ENCODE measurements at regions not wholly inside any gene's neighbourhood (a gene's known extent, or its start where the extent isn't known, plus 50 kb on each side); places are given as distances from the start of the nearest gene placed in this dataset.
A peak's percentile ranks its signal among the peaks of the same experiment; 100 is the strongest.

- Histone ChIP-seq H3K4me3 (ENCODE audit: low read length) (no peak overlapping the region), H3K9me3 (replicated peaks; ENCODE audit: control insufficient read depth, low read depth, low read length) (no peaks in the 10 kb centered on the region), H3K27me3 (ENCODE audit: control insufficient read depth, insufficient read depth, low read length) (no peaks in the 10 kb centered on the region), H3K36me3 (ENCODE audit: control insufficient read depth, insufficient read depth, low read length) (no peaks in the 10 kb centered on the region), H3K27ac (ENCODE audit: low read length) (no peak overlapping the region), H3K4me1 (ENCODE audit: control insufficient read depth, insufficient read depth, low read length) (peaks cover 3% of the 10 kb centered on the region)
- no peak for DNase-seq
- WGBS (ENCODE audit: insufficient coverage), result no CpG with 5 or more reads among the region's 2 CpGs
These were observed 418.1 kb downstream of the ADGRL2 start for GRCh38 chr1:82218846-82219245.

GRCh38 chr1:82215853-82216175, 415.1 kb downstream of the ADGRL2 start:
- Histone ChIP-seq H3K9me3 (replicated peaks; ENCODE audit: control insufficient read depth, low read depth, low read length) (no peaks in the 10 kb centered on the region), H3K36me3 (ENCODE audit: control insufficient read depth, insufficient read depth, low read length) (no peaks in the 10 kb centered on the region), H3K27me3 (ENCODE audit: control insufficient read depth, insufficient read depth, low read length) (no peaks in the 10 kb centered on the region), H3K27ac (ENCODE audit: low read length) (peak overlapping the region; percentile 81), H3K4me3 (ENCODE audit: low read length) (no peak overlapping the region), H3K4me1 (ENCODE audit: control insufficient read depth, insufficient read depth, low read length) (peaks cover 3% of the 10 kb centered on the region)
- no peak for DNase-seq
- no CpG with 5 or more reads among the region's 2 CpGs for WGBS (ENCODE audit: insufficient coverage)

- peak overlapping the region; percentile 81 for H3K27ac ChIP-seq (ENCODE audit: low read length)
- peak; percentile 90 for DNase-seq
- no peak overlapping the region for H3K4me3 ChIP-seq (ENCODE audit: low read length)
These were observed 414.5 kb downstream of the ADGRL2 start for GRCh38 chr1:82215056-82215852.

GRCh38 chr1:82214606-82215005, 413.9 kb downstream of the ADGRL2 start:
- Histone ChIP-seq H3K4me3 (ENCODE audit: low read length) (no peak overlapping the region), H3K27me3 (ENCODE audit: control insufficient read depth, insufficient read depth, low read length) (no peaks in the 10 kb centered on the region), H3K27ac (ENCODE audit: low read length) (peak overlapping the region; percentile 81), H3K36me3 (ENCODE audit: control insufficient read depth, insufficient read depth, low read length) (no peaks in the 10 kb centered on the region), H3K9me3 (replicated peaks; ENCODE audit: control insufficient read depth, low read depth, low read length) (no peaks in the 10 kb centered on the region), H3K4me1 (ENCODE audit: control insufficient read depth, insufficient read depth, low read length) (peaks cover 3% of the 10 kb centered on the region)
- DNase-seq, result peak; percentile 86

More at GRCh38 chr1:82215056-82215852, 414.5 kb downstream of the ADGRL2 start:
- H3K4me1 ChIP-seq (ENCODE audit: control insufficient read depth, insufficient read depth, low read length), result peaks cover 3% of the 10 kb centered on the region
- H3K9me3 ChIP-seq (replicated peaks; ENCODE audit: control insufficient read depth, low read depth, low read length), result no peaks in the 10 kb centered on the region
- 14% methylated on average over 3 of the region's 11 CpGs for WGBS (ENCODE audit: insufficient coverage)
- no peaks in the 10 kb centered on the region for H3K36me3 ChIP-seq (ENCODE audit: control insufficient read depth, insufficient read depth, low read length)
- no peaks in the 10 kb centered on the region for H3K27me3 ChIP-seq (ENCODE audit: control insufficient read depth, insufficient read depth, low read length)

- Histone ChIP-seq H3K36me3 (ENCODE audit: control insufficient read depth, insufficient read depth, low read length) (no peaks in the 10 kb centered on the region), H3K27ac (ENCODE audit: low read length) (no peak overlapping the region), H3K9me3 (replicated peaks; ENCODE audit: control insufficient read depth, low read depth, low read length) (no peaks in the 10 kb centered on the region), H3K27me3 (ENCODE audit: control insufficient read depth, insufficient read depth, low read length) (no peaks in the 10 kb centered on the region), H3K4me1 (ENCODE audit: control insufficient read depth, insufficient read depth, low read length) (no peaks in the 10 kb centered on the region), H3K4me3 (ENCODE audit: low read length) (no peak overlapping the region)
- DNase-seq, result no peak
- WGBS (ENCODE audit: insufficient coverage), result no CpG with 5 or more reads among the region's 3 CpGs
These were observed 396.9 kb downstream of the ADGRL2 start for GRCh38 chr1:82197606-82198005.

GRCh38 chr1:82195245-82195644, 394.5 kb downstream of the ADGRL2 start:
- WGBS (ENCODE audit: insufficient coverage), result no CpG with 5 or more reads among the region's 3 CpGs
- no peaks in the 10 kb centered on the region for H3K27me3 ChIP-seq (ENCODE audit: control insufficient read depth, insufficient read depth, low read length)
- H3K4me3 ChIP-seq (ENCODE audit: low read length), result no peak overlapping the region
- no peaks in the 10 kb centered on the region for H3K36me3 ChIP-seq (ENCODE audit: control insufficient read depth, insufficient read depth, low read length)
- no peaks in the 10 kb centered on the region for H3K9me3 ChIP-seq (replicated peaks; ENCODE audit: control insufficient read depth, low read depth, low read length)
- DNase-seq, result no peak
- H3K4me1 ChIP-seq (ENCODE audit: control insufficient read depth, insufficient read depth, low read length), result no peaks in the 10 kb centered on the region
- H3K27ac ChIP-seq (ENCODE audit: low read length), result no peak overlapping the region

GRCh38 chr1:82185084-82185483, 384.4 kb downstream of the ADGRL2 start:
- WGBS (ENCODE audit: insufficient coverage), result 63% methylated on average over 1 of the region's 3 CpGs

GRCh38 chr1:82181846-82182245, 381.1 kb downstream of the ADGRL2 start:
- Histone ChIP-seq H3K9me3 (replicated peaks; ENCODE audit: control insufficient read depth, low read depth, low read length) (no peaks in the 10 kb centered on the region), H3K27ac (ENCODE audit: low read length) (no peak overlapping the region), H3K27me3 (ENCODE audit: control insufficient read depth, insufficient read depth, low read length) (no peaks in the 10 kb centered on the region), H3K4me3 (ENCODE audit: low read length) (no peak overlapping the region), H3K36me3 (ENCODE audit: control insufficient read depth, insufficient read depth, low read length) (no peaks in the 10 kb centered on the region), H3K4me1 (ENCODE audit: control insufficient read depth, insufficient read depth, low read length) (no peaks in the 10 kb centered on the region)
- DNase-seq, result peak; percentile 27
- no CpG with 5 or more reads among the region's 1 CpG for WGBS (ENCODE audit: insufficient coverage)

More at GRCh38 chr1:82185084-82185483, 384.4 kb downstream of the ADGRL2 start:
- H3K4me1 ChIP-seq (ENCODE audit: control insufficient read depth, insufficient read depth, low read length), result no peaks in the 10 kb centered on the region
- no peaks in the 10 kb centered on the region for H3K9me3 ChIP-seq (replicated peaks; ENCODE audit: control insufficient read depth, low read depth, low read length)
- no peak overlapping the region for H3K4me3 ChIP-seq (ENCODE audit: low read length)
- DNase-seq, result no peak
- H3K36me3 ChIP-seq (ENCODE audit: control insufficient read depth, insufficient read depth, low read length), result no peaks in the 10 kb centered on the region
- no peak overlapping the region for H3K27ac ChIP-seq (ENCODE audit: low read length)
- H3K27me3 ChIP-seq (ENCODE audit: control insufficient read depth, insufficient read depth, low read length), result no peaks in the 10 kb centered on the region

GRCh38 chr1:82179131-82179530, 378.4 kb downstream of the ADGRL2 start:
- Histone ChIP-seq H3K36me3 (ENCODE audit: control insufficient read depth, insufficient read depth, low read length) (no peaks in the 10 kb centered on the region), H3K27me3 (ENCODE audit: control insufficient read depth, insufficient read depth, low read length) (no peaks in the 10 kb centered on the region), H3K27ac (ENCODE audit: low read length) (no peak overlapping the region), H3K4me1 (ENCODE audit: control insufficient read depth, insufficient read depth, low read length) (no peaks in the 10 kb centered on the region), H3K9me3 (replicated peaks; ENCODE audit: control insufficient read depth, low read depth, low read length) (no peaks in the 10 kb centered on the region), H3K4me3 (ENCODE audit: low read length) (no peak overlapping the region)
- DNase-seq, result no peak

- H3K9me3 ChIP-seq (replicated peaks; ENCODE audit: control insufficient read depth, low read depth, low read length), result no peaks in the 10 kb centered on the region
- no peak overlapping the region for H3K4me3 ChIP-seq (ENCODE audit: low read length)
- no peaks in the 10 kb centered on the region for H3K27me3 ChIP-seq (ENCODE audit: control insufficient read depth, insufficient read depth, low read length)
- no peaks in the 10 kb centered on the region for H3K4me1 ChIP-seq (ENCODE audit: control insufficient read depth, insufficient read depth, low read length)
- WGBS (ENCODE audit: insufficient coverage), result 60% methylated on average over 1 of the region's 1 CpG
- peak; percentile 58 for DNase-seq
- no peaks in the 10 kb centered on the region for H3K36me3 ChIP-seq (ENCODE audit: control insufficient read depth, insufficient read depth, low read length)
- H3K27ac ChIP-seq (ENCODE audit: low read length), result no peak overlapping the region
These were observed 376.5 kb downstream of the ADGRL2 start for GRCh38 chr1:82177192-82177591.

GRCh38 chr1:82171955-82172354, 371.2 kb downstream of the ADGRL2 start:
- WGBS (ENCODE audit: insufficient coverage), result no CpG with 5 or more reads among the region's 2 CpGs
- Histone ChIP-seq H3K36me3 (ENCODE audit: control insufficient read depth, insufficient read depth, low read length) (no peaks in the 10 kb centered on the region), H3K27ac (ENCODE audit: low read length) (no peak overlapping the region), H3K4me3 (ENCODE audit: low read length) (no peak overlapping the region), H3K9me3 (replicated peaks; ENCODE audit: control insufficient read depth, low read depth, low read length) (no peaks in the 10 kb centered on the region), H3K4me1 (ENCODE audit: control insufficient read depth, insufficient read depth, low read length) (no peaks in the 10 kb centered on the region), H3K27me3 (ENCODE audit: control insufficient read depth, insufficient read depth, low read length) (no peaks in the 10 kb centered on the region)
- no peak for DNase-seq

Measured in muscle of leg (tissue), 3 donors.